ENCODE measurements at regions not wholly inside any gene's neighbourhood (a gene's known extent, or its start where the extent isn't known, plus 50 kb on each side); places are given as distances from the start of the nearest gene placed in this dataset.

- no peak for DNase-seq
Measured at GRCh38 chr3:102753901-102754300, 319.1 kb downstream of the ZPLD1 start.

GRCh38 chr3:102756706-102757105 lies 321.9 kb downstream of the ZPLD1 start:
- no peak for DNase-seq

- no peak for DNase-seq
Measured at GRCh38 chr3:102757950-102758349, 323.1 kb downstream of the ZPLD1 start.

- DNase-seq = no peak
Measured at GRCh38 chr3:102761766-102762165, 327.0 kb downstream of the ZPLD1 start.

- no peak for DNase-seq
Measured at GRCh38 chr3:102790747-102791325, 356.0 kb downstream of the ZPLD1 start.

- DNase-seq = no peak
Measured at GRCh38 chr3:102791641-102792589, 357.1 kb downstream of the ZPLD1 start.

- DNase-seq = peak; percentile 43
Measured at GRCh38 chr3:102796804-102797203, 362.0 kb downstream of the ZPLD1 start.

GRCh38 chr3:102802819-102803420 lies 368.1 kb downstream of the ZPLD1 start:
- DNase-seq = no peak

- no peak for DNase-seq
Measured at GRCh38 chr3:102810937-102811336, 376.1 kb downstream of the ZPLD1 start.

- DNase-seq = no peak
Measured at GRCh38 chr3:102826636-102827035, 391.8 kb downstream of the ZPLD1 start.

- no peak for DNase-seq
Measured at GRCh38 chr3:102827386-102827785, 392.6 kb downstream of the ZPLD1 start.

- no peak for DNase-seq
Measured at GRCh38 chr3:102830415-102830814, 395.6 kb downstream of the ZPLD1 start.

GRCh38 chr3:102841866-102842265 lies 407.1 kb downstream of the ZPLD1 start:
- no peak for DNase-seq

- no peak for DNase-seq
Measured at GRCh38 chr3:102866845-102867244, 432.0 kb downstream of the ZPLD1 start.

- no peak for DNase-seq
Measured at GRCh38 chr3:102883515-102883914, 448.7 kb downstream of the ZPLD1 start.

GRCh38 chr3:102885289-102885688 lies 450.5 kb downstream of the ZPLD1 start:
- DNase-seq = no peak

- DNase-seq = no peak
Measured at GRCh38 chr3:102887431-102887830, 452.6 kb downstream of the ZPLD1 start.

- DNase-seq = no peak
Measured at GRCh38 chr3:102896851-102897621, 462.2 kb downstream of the ZPLD1 start.

- no peak for DNase-seq
Measured at GRCh38 chr3:102904629-102905028, 469.8 kb downstream of the ZPLD1 start.

- DNase-seq = no peak
Measured at GRCh38 chr3:102905811-102906210, 471.0 kb downstream of the ZPLD1 start.

- DNase-seq = no peak
Measured at GRCh38 chr3:102906818-102907217, 472.0 kb downstream of the ZPLD1 start.

GRCh38 chr3:102909904-102910303 lies 475.1 kb downstream of the ZPLD1 start:
- no peak for DNase-seq

- DNase-seq = no peak
Measured at GRCh38 chr3:102916532-102916931, 481.7 kb downstream of the ZPLD1 start.
